NT2/D1 (cell line): ENCODE measurements at regions not wholly inside any gene's neighbourhood (a gene's known extent, or its start where the extent isn't known, plus 50 kb on each side); places are given as distances from the start of the nearest gene placed in this dataset.

Source experiments
- SUZ12 ChIP-seq: IDR thresholded peaks from 2 replicates; pipeline ENCODE4 v1.6.1; 2011; ENCODE audit not compliant: insufficient read length, insufficient read depth; ENCODE audit errors: extremely low read depth
- YY1 ChIP-seq: IDR thresholded peaks from 2 replicates; pipeline ENCODE4 v1.6.1; 2011; ENCODE audit not compliant: insufficient read length, insufficient read depth
- ZNF274 ChIP-seq: IDR thresholded peaks from 2 replicates; pipeline ENCODE4 v1.6.1; 2011; ENCODE audit warnings: mild to moderate bottlenecking, low read depth, low read length

DNA sequence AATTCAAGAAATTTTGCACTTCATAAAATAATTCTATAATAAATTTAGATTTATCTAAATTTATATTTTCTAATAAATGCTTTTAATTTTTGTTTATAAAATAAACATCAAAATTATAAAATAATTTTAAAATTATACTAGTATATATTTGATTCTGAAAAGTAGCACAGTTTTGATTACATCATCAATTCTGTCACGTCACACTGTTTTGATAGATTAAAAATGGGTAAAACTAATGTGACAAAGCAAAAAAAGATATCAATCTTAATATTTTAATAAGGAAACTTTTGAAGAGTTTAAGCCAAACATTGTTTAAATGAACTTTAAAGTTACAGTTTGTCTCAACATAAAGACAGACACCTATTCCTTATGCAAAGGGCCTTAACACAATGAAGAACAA is 1001.8 kb downstream of the KCNT2 start:
- no peak for TF ChIP-seq ZNF274
- no peak for TF ChIP-seq SUZ12
- TF ChIP-seq YY1, result no peak
